Left kidney (tissue), 1 donor: ENCODE measurements at regions not wholly inside any gene's neighbourhood (a gene's known extent, or its start where the extent isn't known, plus 50 kb on each side); places are given as distances from the start of the nearest gene placed in this dataset.

Source experiments
- DNase-seq: peaks from one replicate; pipeline ENCODE4 v3.0.0-alpha.2; 2013

- peak; percentile 60 for DNase-seq
Measured at GRCh38 chr2:226431288-226431948, 368.2 kb downstream of the IRS1 start.

GRCh38 chr2:226429476-226429875 is 370.1 kb downstream of the IRS1 start:
- DNase-seq: no peak

- DNase-seq: no peak
Measured at GRCh38 chr2:226427538-226428307, 371.9 kb downstream of the IRS1 start.

GRCh38 chr2:226426292-226426736 is 373.3 kb downstream of the IRS1 start:
- no peak for DNase-seq

DNA sequence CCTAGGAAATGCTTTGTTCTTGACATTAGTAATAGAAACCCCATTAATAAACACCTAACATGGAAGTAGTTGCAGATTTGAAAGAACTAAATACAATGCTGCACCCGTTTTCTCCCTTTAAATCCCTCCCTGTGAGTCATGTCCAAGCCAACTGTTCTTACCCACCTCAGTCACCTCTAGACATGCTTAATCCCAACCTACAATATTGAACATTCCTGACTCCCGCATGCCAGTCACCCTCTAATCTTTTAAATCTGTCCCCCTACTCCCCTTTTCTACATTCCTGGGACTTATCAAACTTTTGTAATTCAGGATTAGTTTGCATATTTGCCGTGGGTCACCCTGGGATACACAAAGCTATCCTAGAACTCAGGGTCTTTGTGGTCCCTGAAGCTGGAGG is 374.6 kb downstream of the IRS1 start:
- DNase-seq: no peak

- DNase-seq: no peak
Measured at GRCh38 chr2:226423498-226423960, 376.1 kb downstream of the IRS1 start.

DNA sequence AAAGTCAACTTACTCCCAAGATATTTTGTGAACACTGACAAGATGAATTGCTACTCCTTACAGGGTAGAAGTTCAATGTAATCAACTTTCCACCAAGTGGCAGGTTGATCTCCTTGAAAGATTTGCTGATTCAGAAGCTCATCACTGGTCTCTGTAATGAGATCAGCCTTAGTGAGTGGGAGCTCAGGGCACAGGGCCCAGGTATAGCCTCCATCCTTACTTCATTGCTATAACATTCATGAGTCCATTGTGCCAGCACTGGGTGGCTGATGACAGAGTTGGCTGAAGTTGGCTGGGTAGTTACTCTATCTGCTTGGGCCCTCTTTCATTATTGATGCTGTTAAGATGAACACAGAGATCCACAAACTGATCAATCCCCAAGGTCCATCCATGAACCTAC is 379.0 kb downstream of the IRS1 start:
- DNase-seq: no peak

- no peak for DNase-seq
Measured at GRCh38 chr2:226418521-226418920, 381.1 kb downstream of the IRS1 start.

GRCh38 chr2:226414335-226414734 is 385.3 kb downstream of the IRS1 start:
- DNase-seq: no peak

GRCh38 chr2:226413498-226414130 is 386.0 kb downstream of the IRS1 start:
- DNase-seq: no peak

GRCh38 chr2:226411727-226412360 is 387.8 kb downstream of the IRS1 start:
- no peak for DNase-seq

DNA sequence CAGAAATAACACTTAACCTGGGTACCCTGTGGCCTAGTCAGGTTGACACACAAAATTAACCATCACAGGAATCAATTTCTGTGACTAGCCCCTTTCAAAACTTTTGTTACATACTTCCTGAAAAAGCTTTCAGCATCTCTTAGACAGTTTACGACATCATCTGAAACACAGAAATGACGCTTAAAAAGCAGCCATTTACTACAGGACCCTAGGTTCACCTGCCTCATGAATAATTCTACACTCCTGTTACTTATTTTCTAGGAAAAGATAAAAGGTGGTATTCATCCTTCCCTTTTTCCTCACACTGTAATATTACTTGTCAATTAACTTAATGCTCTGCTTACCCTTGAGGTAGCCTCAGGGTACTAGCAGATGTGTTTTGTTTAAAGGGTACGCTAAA is 388.4 kb downstream of the IRS1 start:
- no peak for DNase-seq

DNA sequence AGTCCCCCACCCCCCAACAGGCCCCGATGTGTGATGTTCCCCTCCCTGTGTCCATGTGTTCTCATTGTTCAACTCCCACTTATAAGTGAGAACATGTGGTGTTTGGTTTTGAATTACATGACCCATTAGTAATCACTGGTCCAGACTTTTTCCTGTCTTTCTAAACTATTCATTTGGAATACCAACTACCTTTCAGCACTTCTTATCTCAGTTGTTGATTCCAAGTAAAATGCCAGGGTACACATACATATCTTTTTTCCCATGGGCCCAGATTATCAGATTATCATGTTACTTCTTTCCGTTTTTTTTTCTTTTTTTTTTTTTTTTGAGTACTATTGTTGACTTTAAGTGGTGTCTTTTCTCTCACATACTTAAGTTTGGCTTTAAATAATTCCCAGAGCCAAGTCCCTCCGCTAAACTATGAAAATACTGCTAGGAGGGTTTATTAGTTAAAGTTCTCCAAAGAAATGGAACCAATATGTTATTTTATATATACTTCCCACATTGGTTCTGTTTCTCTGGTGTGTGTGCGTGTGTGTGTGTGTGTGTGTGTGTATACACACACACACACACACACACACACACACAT is 389.3 kb downstream of the IRS1 start:
- DNase-seq: no peak

DNA sequence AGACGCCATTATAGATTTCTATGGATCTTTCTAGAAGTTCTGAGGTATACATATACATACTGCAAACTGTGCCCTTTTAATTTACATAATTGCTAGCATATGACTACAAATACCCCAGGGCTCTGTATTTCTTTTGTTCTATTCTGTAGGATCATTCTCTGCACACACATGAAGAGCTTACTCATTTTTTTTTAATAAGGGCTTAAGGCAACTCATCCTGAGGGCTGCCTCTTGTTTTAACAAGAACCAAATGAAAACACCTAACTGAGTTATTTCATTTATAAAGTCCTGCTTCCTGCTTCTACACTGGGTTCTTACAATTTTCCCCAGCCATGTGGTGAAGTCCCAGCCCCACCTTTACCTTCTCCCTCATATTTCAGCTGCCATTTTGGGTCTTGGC is 390.5 kb downstream of the IRS1 start:
- no peak for DNase-seq

DNA sequence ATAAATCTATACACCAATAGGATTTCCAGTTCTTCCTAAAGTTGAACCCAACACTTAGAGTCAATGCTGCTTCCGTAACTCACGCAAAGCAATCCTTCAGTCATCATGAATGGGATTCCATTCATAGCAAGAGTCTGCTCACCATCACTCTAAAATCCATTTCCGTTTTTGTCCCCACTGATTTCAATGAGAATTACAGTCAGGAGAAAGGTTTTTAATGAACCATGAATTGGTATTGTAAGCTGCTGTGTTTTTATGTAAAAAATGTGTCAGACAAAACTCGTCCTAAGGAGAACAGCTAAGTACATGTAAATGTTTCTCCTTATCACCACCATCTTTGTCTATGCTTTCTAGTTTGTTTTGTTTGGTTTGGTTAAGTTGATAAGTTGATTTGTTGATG is 391.5 kb downstream of the IRS1 start:
- no peak for DNase-seq

DNA sequence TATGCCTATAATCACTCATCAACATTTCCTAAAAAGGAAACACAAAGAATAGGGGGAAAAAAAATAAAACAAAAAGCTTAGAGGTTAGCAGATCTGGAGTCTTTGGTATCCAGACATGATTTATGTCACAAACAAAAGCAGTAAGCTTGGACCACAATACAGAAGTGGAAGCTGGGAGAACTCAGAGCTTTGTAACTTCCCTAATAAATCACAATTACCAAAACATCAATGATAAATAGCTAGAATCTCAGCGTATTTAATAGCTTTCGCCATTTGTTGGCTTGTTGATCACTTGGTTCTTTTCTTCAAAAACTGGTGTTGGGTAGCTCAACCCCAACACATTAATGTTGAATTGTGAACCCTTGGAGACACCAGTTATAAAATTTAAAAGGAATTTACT is 392.5 kb downstream of the IRS1 start:
- DNase-seq: no peak

DNA sequence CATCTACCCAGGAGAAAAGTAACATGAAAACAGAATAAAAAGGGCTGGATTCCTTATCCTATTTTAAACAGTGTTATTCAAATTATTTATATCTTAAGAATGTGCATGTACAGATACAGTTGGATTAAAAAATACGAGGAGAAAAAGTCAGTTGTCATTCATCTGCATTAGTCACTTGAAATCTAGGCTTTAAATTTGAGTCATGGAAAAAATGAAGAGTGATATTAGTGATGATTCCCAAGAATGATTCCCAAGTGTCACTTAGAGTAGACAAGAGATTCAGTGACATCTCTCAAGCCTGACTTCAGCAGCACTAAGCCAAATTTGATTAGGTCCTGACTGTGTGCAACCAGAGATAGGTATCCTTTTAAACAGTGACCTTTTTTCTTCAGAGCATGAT is 394.2 kb downstream of the IRS1 start:
- no peak for DNase-seq

DNA sequence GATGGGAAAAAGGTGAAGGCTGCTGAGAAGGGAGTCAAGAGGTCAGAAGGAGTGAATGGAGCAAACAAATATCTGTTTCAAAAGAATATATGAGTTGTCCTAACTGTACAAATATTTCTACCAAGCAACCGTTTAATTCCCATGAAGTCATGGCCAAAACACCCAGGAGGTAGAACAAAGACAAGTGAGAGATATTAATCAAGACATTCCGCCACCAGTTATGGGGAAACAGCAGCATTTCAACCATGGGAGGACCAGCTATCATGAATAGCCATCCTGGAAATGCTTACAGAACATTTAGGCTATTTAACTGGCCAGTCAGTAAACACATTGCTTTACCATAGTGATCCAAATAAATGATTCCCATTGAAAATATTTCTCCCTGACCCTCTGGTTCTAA is 396.3 kb downstream of the IRS1 start:
- DNase-seq: no peak

GRCh38 chr2:226399006-226399405 is 400.6 kb downstream of the IRS1 start:
- no peak for DNase-seq

DNA sequence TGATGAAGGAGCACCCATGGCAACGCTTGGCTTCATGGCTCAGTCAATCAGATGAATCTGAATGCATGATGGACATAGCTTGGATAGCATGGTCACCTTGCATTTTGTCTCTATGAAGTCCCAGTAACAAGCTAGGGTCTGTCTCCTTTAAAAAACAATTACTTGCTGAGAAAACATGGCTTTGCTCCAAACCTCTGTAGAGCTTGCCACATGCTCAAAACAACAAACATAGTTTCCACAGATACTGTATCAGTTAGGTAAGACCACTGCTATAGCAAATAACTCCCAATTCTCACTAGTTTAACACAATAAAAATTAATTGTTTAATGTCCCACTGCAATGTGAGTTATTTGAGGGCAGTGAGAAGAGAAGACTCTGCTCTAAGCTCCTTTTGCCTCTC is 401.0 kb downstream of the IRS1 start:
- no peak for DNase-seq

GRCh38 chr2:226396541-226396940 is 403.1 kb downstream of the IRS1 start:
- DNase-seq: no peak

- no peak for DNase-seq
Measured at GRCh38 chr2:226387499-226387942, 412.1 kb downstream of the IRS1 start.
